Parathyroid adenoma (tissue), 2 donors: ENCODE measurements at regions not wholly inside any gene's neighbourhood (a gene's known extent, or its start where the extent isn't known, plus 50 kb on each side); places are given as distances from the start of the nearest gene placed in this dataset.

Source experiments
- H2AFZ ChIP-seq: fragments of 300-600 bp; sonication (generic); one replicate; pipeline ENCODE4 v1.7.0; 2017; ENCODE audit warnings: antibody characterized with exemption, mild to moderate bottlenecking
- H3K27ac ChIP-seq: fragments of 300-600 bp; sonication (generic); one replicate; pipeline ENCODE4 v1.7.0; 2017
- H3K27me3 ChIP-seq: fragments of 300-600 bp; sonication (generic); one replicate; pipeline ENCODE4 v1.7.0; 2017; ENCODE audit warnings: low read length; ENCODE audit not compliant: control insufficient read depth, insufficient read depth
- H3K36me3 ChIP-seq: fragments of 300-600 bp; sonication (generic); one replicate; pipeline ENCODE4 v1.7.0; 2017; ENCODE audit warnings: low read length; ENCODE audit not compliant: control insufficient read depth, insufficient read depth
- H3K4me1 ChIP-seq: fragments of 300-600 bp; sonication (generic); one replicate; pipeline ENCODE4 v1.7.0; 2017; ENCODE audit warnings: control low read depth
- H3K4me2 ChIP-seq: fragments of 300-600 bp; sonication (generic); one replicate; pipeline ENCODE4 v1.7.0; 2017; ENCODE audit warnings: low read length
- H3K4me3 ChIP-seq: fragments of 300-600 bp; sonication (generic); one replicate; pipeline ENCODE4 v1.7.0; 2017; ENCODE audit warnings: low read depth, low read length
- H3K79me2 ChIP-seq: fragments of 300-600 bp; sonication (generic); one replicate; pipeline ENCODE4 v1.7.0; 2017; ENCODE audit warnings: control low read depth
- H3K9ac ChIP-seq: fragments of 300-600 bp; sonication (generic); one replicate; pipeline ENCODE4 v1.7.0; 2017; ENCODE audit warnings: mild to moderate bottlenecking
- H3K9me3 ChIP-seq: fragments of 300-600 bp; sonication (generic); one replicate; pipeline ENCODE4 v1.7.0; 2017; ENCODE audit warnings: low read length; ENCODE audit not compliant: control insufficient read depth
- CTCF ChIP-seq: fragments of 300-600 bp; sonication (generic); IDR thresholded peaks from one replicate; pipeline ENCODE4 v1.7.0; 2017; ENCODE audit warnings: antibody characterized with exemption, mild to moderate bottlenecking
- donor health status: primary hyperparathyroidism.

DNA sequence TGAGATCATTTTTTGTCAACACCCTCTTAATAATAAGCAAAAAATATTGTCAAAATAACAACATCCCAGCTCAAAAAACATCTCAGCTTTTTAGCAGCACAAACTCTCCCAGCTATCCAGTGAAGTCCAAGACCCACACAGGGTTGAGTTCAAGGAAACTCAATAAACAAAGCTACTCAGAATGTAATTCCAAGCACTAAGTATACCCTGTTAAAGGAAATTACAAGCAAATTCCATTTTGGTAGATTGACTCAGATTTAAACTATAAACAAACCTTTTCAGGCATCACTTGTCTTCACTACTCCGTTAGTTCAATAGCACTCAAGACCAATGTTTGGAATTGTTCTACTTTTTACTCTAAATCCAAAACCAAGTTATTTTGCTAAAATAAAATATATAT is 506.0 kb upstream of the INTU start:
- no peaks in the 10 kb centered on the region for H3K36me3 ChIP-seq
- no peak overlapping the region for H2AFZ ChIP-seq
- H3K4me3 ChIP-seq: no peak overlapping the region
- H3K79me2 ChIP-seq: no peaks in the 10 kb centered on the region
- H3K27ac ChIP-seq: no peak overlapping the region
- no peak for TF ChIP-seq CTCF
- no peaks in the 10 kb centered on the region for H3K27me3 ChIP-seq
- no peak overlapping the region for H3K4me2 ChIP-seq
- H3K9ac ChIP-seq: no peak overlapping the region
- no peaks in the 10 kb centered on the region for H3K9me3 ChIP-seq
- no peaks in the 10 kb centered on the region for H3K4me1 ChIP-seq

- H3K4me2 ChIP-seq: no peak overlapping the region
- H3K36me3 ChIP-seq: no peaks in the 10 kb centered on the region
- no peaks in the 10 kb centered on the region for H3K9me3 ChIP-seq
- no peaks in the 10 kb centered on the region for H3K79me2 ChIP-seq
- no peaks in the 10 kb centered on the region for H3K4me1 ChIP-seq
- no peak for TF ChIP-seq CTCF
- H3K9ac ChIP-seq: no peak overlapping the region
- no peak overlapping the region for H3K27ac ChIP-seq
- H2AFZ ChIP-seq: no peak overlapping the region
- H3K27me3 ChIP-seq: no peaks in the 10 kb centered on the region
- H3K4me3 ChIP-seq: no peak overlapping the region
Measured at GRCh38 chr4:127131527-127131926, 501.2 kb upstream of the INTU start.

- Histone ChIP-seq H3K4me3 (no peak overlapping the region), H2AFZ (no peak overlapping the region), H3K36me3 (no peaks in the 10 kb centered on the region), H3K4me1 (no peaks in the 10 kb centered on the region), H3K9me3 (no peaks in the 10 kb centered on the region), H3K27ac (no peak overlapping the region), H3K9ac (no peak overlapping the region), H3K79me2 (no peaks in the 10 kb centered on the region), H3K27me3 (no peaks in the 10 kb centered on the region), H3K4me2 (no peak overlapping the region)
- TF ChIP-seq CTCF: no peak
Measured at GRCh38 chr4:127134490-127134889, 498.3 kb upstream of the INTU start.

- Histone ChIP-seq H3K4me2 (no peak overlapping the region), H3K27me3 (no peaks in the 10 kb centered on the region), H3K79me2 (no peaks in the 10 kb centered on the region), H2AFZ (no peak overlapping the region), H3K9me3 (no peaks in the 10 kb centered on the region), H3K9ac (no peak overlapping the region), H3K4me3 (no peak overlapping the region), H3K27ac (no peak overlapping the region), H3K4me1 (no peaks in the 10 kb centered on the region), H3K36me3 (no peaks in the 10 kb centered on the region)
- no peak for TF ChIP-seq CTCF
Measured at GRCh38 chr4:127138586-127138985, 494.2 kb upstream of the INTU start.

DNA sequence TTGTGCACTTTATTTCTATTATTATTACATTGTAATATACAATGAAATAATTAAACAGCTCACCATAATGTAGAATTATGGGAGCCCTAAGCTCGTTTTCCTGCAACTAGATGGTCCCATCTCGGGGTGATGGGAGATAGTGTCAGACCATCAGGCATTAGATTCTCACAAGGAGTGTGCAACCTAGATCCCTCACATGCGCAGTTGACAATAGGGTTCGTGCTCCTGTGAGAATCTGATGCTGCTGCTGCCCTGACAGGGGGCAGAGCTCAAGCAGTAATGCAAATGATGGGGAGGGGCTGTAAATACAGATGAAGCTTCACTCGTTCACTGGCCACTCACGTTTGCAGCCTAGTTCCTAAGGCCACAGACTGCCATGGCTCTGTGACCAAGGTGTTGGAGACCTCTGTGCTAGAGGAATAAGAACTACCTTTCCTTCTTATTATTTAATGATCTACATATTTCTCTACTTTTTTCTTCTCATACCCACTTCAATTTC is 492.9 kb upstream of the INTU start:
- Histone ChIP-seq H3K4me2 (no peak overlapping the region), H3K9ac (no peak overlapping the region), H3K27ac (no peak overlapping the region), H3K79me2 (no peaks in the 10 kb centered on the region), H3K4me3 (no peak overlapping the region), H3K9me3 (no peaks in the 10 kb centered on the region), H3K27me3 (no peaks in the 10 kb centered on the region), H2AFZ (no peak overlapping the region), H3K4me1 (no peaks in the 10 kb centered on the region), H3K36me3 (no peaks in the 10 kb centered on the region)
- TF ChIP-seq CTCF: no peak
